ENCODE measurements at regions not wholly inside any gene's neighbourhood (a gene's known extent, or its start where the extent isn't known, plus 50 kb on each side); places are given as distances from the start of the nearest gene placed in this dataset.

DNA sequence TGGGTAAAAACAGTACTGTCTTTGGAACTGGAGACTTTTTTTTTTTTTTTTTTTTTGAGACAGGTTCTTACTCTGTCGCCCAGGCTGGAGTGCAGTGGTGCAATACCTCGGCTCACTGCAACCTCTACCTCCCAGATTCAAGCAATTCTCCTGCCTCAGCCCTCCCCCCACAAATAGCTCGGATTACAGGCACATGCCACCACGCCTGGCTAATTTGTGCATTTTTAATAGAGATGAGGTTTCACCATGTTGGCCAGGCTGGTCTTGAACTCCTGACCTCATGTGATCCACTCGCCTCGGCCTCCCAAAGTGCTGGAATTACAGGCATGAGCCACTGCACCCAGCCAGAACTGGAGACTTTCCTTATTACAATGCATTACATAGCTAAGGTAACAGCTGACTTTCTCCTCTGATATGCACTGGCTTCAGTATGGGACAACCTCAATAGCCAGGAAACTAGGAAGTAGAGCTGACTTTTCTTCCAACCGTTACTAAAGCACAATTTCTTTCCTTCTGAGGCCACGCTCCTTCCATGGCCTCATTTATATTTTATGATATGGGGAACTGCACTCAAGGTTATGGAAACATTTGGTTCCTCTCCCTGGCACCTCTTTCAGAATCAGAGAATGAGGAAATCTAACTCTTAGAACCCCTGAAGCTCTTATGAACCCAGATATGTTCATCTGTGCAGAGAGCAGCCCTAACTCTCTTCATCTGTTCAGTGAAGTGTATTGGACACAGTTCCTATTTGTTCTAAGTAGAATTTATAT, 53.5 kb upstream of the FAM9B start:
- no peak for FAIRE-seq

DNA sequence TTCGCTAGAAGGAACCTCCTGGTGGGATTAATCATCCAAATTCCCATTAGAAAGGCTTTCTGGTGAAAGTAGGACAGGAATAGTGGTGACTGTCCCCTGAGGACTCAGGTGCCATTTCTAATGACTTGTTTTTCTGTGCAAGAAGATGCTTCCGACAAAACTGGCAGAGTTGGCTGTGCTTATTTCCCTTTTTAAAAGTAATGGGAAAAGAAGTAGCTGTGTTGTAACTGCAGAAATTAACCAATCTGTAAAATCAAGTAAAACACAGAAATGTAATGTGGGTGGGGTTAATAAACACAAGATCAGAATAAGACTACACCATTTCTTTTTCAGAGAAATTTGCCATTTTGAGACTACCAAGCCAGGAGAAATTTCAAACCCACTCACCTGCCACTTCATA, 55.0 kb upstream of the FAM9B start:
- DNase-seq (ENCODE audit: low spot score in 2 of 2): no peak
- no peak for FAIRE-seq

More for the DNA sequence above, 53.5 kb upstream of the FAM9B start:
- DNase-seq (ENCODE audit: low spot score in 2 of 2): no peak

DNA sequence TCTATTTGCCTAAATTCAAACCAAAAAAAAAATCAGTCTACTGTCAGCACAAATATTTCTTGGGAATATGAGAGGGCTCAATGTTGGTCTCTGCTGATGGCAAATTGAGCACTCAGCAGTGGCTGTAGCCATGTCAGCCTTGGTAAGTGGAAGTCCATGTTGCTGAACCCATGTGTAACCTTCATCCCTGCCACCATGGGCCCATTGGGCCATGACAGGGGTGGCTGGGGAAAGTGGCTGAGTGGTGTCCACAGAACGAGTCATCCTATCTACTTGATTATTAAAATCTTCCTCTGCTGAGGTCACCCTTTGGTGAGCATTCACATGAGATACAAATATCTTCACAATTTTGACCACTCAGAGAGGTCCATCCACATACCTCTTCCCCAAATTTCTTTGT, 56.8 kb upstream of the FAM9B start:
- DNase-seq (ENCODE audit: low spot score in 2 of 2): no peak
- no peak for FAIRE-seq

DNA sequence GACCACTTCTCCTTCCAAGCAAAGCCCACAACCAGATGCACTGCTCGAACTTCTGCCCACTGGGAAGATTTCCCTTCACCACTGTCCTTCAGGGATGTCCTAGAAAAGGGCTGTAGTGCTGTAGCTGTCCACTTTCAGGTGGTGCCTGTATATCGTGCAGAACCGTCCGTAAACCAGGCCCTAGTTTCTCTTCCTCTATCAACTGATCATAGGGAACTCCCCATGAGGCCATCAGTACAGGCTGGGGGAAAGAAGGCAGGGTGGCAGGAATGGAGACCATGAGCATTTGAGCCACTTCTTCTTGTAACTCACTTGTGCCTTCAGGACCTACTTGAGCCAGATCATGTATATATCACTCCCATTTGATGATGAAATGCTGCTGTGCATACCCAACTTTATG, 57.3 kb upstream of the FAM9B start:
- DNase-seq (ENCODE audit: low spot score in 2 of 2) (no peak), FAIRE-seq (no peak)

DNA sequence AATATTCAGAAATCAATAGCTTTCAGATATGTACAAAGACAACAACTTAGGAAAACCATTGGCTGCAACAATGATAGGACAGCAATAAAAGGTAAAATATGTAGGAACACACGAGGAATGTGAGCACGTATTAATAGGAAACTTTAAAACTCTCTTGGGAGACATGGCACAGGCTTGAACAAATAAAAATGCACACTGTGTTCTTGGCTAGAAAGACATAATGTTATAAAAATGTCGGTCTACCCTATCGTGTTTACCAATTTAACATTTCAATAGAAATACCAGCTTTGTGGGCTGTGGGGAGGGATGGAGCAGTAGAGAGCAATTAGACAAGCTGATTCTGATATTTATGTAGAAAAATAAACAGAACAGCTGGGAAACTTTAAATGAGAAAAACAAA, 69.0 kb upstream of the FAM9B start:
- FAIRE-seq (no peak), DNase-seq (ENCODE audit: low spot score in 2 of 2) (no peak)

DNA sequence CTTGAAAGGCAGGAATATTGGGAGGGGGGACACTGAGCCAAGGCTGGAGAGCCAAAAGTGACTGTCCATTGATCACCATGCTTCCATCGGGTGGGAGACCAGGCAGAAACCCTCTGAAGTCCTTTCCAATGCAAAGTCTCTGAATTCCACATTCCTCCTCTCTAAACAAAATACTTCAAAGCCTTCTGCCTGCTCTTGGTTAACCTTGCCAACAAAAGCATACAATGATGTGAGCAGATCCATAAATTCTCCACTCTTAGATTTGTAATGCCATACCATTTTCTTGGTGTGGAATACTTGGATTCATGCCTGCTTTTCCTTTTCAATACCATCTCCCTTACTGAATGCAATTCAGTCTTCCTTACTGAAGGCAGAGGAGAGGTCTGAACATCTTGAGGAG, 74.1 kb upstream of the FAM9B start:
- FAIRE-seq: no peak
- DNase-seq (ENCODE audit: low spot score in 2 of 2): no peak

DNA sequence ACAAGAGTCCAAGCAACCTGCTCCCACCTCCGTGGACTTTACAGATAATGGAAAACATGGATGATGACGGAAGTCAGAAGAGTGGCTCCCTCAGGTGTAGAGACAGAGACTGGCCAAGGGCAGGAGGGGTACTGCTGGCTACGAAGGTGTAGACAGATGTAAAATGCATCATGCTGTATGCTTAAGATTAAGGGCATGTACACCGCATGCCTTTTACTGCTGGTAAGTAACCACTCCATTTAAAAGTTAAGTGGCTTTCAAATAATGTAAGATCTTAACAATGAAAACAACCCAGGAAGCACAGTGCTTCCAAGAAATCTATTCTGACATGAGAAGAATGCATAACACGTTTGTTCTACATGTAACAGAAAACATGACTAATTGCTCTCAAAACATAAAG, 76.9 kb upstream of the FAM9B start:
- FAIRE-seq (no peak), DNase-seq (ENCODE audit: low spot score in 2 of 2) (no peak)

DNA sequence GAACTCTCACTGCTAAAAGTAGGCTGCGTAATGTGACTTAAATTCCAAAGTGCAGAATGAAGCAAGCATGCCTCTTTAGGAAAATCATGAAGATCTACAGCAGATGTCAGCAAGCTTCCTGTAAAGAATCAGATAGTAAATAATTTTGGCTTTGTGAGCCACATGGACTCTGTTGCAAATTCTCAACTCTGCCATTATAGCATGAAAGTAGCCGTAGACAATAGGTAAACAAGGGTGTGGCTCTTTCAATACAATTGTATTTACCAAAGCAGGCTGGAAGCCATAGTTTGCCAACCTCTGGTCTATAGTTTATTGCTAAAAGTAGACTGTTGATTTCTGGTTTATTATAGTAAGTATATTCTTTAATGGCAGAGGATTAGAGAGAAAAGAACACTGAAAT, 80.3 kb upstream of the FAM9B start:
- FAIRE-seq (no peak), DNase-seq (ENCODE audit: low spot score in 2 of 2) (no peak)

DNA sequence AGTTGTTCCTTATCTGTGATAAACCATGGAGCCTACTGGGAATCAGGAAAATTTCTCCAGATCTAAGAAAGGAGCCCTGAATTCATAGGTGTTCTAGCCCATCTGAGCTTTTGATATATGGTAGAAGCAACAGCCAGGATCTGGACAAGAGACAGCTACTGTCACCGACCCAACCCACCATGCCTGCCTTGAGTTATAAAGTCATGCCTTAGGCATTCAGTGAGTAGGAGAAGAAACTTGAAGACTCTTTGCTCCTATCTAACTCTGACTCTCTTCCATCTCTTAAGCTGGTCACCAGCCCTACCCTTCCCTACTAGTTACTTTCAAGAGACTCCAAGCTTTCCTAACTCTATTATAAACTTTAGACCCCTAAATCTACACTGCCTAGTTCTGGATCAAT, 83.9 kb upstream of the FAM9B start:
- FAIRE-seq (no peak), DNase-seq (ENCODE audit: low spot score in 2 of 2) (no peak)

DNA sequence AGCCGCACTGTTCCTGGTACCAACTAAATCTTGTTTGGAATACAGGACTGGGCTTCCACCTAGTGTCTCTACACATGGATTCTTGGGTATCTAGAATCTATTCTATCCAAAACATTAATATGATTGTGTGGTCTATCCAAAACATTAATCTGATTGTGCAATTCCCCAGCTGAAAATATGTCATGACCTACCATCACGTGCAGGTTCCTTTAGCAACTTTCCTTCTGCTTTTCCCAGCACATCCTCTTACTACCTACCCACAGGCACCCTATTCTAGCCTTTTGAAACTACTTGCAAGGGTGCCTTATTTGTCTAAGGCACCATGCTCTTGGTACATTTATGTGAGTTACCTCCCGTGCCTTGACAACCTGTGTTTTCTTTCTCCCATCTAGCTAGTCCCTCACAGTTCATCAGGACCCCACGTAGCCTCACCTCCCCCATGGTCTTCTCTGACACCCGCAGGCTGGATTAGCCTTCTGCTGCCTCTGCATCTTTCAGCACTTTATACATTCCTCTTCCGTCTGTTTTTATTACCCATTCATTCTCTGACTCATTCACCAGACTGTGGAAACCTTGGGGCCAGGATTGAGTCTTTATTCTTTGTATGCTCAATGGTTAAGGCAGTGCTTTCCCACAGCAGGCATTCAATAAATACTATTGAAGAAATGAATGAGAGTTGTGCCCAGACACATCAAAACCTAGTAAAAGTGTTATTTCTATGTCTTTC, 88.8 kb upstream of the FAM9B start:
- DNase-seq (ENCODE audit: low spot score in 2 of 2) (no peak), FAIRE-seq (no peak)

DNA sequence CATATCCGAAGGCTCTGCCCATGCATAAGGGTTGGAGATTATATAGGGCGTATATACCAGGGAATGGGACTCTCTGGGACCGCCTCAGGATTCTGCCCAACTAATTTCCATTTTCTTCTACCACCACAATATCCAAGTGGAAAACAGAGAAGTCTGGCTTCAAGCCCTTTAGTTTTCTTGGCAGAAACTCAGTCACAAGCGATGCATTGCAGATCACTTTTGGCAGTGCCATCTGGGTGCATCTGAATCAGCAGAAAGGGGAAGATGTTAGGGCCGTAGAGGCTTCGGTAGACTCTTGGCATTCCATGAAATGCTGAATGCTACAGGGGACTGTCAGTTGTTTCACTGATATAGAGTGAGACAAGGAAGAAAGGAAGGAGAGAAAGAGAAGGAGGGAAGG, 94.1 kb upstream of the FAM9B start:
- no peak for DNase-seq (ENCODE audit: low spot score in 2 of 2)

DNA sequence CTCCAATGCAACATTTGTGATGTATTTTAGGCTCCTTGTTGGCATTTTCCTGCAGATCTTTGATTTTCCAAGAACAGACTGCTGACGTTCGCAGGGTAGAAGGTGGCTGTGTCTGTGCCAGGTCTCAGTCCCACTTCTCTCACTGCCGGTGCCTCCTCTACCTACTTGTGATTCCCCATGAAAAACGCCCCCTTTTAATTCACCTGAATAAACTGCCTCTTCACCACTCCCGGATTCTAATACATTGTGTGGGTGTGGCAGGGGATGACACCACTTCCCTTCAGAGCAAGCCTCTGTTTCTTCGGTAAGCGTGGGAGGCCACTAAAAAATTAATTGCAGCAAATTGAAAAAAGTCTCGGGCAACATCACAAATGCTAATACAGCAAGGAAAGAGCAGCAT, 96.1 kb upstream of the FAM9B start:
- DNase-seq (ENCODE audit: low spot score in 2 of 2) (no peak), FAIRE-seq (no peak)

More for the DNA sequence above, 94.1 kb upstream of the FAM9B start:
- FAIRE-seq: no peak

DNA sequence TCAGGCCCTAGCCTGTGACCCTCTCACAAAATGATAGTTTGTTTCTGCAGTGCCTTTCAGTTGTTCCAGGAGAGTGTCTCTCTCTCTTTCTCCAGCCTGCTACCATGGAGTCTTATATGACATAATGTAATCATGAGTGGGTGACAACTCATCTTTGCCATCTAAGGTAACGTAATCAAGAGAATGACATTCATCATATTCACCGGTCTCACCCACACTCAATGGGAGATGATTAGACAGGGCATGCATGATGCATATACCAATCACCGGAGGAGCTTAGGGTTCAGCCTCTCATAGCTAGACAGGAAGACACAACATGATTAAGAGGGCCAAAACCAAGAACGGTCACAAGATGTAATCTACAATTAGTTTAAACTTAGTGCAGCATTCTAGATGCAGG, 97.1 kb upstream of the FAM9B start:
- DNase-seq (ENCODE audit: low spot score in 2 of 2): no peak
- no peak for FAIRE-seq

DNA sequence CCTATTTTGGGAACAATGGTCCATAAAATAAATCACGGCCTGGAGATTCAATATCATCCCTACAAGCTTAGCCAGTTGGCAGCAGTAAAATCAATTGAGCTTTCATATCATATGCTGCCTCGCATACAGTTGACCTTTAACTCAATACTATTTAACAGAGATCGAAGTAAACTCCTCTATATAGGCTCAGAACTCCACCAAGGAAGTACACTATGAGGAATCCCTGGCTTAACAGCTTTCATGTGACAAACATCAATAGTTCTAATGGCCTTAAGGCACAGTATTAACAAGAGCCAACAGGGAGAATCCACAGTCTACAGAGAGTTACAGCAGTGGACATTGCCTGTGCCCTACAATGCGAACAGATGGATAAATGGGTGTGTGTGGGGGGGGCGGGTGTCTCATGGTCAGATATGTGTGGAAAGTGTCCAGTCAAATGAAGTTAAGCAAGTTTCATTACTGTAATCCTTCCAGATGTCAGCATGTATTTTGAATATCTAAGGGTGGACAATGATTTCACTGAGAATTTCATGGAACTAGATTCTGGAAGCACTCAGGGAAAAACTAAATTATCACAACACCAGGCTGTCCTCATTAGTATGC, 98.2 kb upstream of the FAM9B start:
- DNase-seq (ENCODE audit: low spot score in 2 of 2) (no peak), FAIRE-seq (no peak)

DNA sequence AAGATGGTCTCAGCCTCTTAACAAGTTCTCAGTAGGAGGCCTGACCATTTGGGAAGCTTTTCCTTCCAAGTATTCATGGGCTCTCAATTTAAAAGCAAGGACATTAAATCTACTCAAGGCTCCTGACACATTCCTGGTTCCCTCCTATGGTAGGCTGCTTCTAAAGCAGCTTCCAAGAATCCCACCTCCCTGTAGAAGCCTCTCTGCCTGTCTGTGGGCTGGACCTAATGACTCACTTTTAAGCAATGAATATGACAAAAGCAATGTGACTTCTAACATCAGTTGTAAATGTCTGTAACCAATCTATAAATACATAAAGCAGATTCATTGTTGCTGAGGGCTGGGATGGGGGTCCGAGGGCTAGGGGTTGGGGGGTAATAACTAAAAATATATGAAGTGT, 99.5 kb upstream of the FAM9B start:
- FAIRE-seq (no peak), DNase-seq (ENCODE audit: low spot score in 2 of 2) (no peak)

DNA sequence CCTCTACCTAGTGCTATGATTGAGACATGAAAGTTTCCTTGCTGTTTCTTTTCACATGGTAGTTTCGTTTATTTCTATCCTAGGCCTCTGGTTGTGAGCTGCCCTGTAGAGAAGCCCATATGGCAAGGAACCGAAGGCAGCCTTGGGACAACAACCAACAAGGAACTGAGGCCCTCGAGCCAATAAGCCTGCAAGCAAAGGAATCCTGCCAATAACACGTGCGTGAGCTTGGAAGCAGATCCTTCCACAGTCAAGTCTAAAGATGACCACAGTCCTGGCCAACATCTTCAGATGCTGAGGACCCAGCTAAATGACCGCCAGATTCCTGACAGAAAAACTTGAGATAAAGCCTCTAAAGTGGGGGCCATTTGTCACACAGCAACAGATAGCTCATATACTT, 100.4 kb upstream of the FAM9B start:
- DNase-seq (ENCODE audit: low spot score in 2 of 2) (no peak), FAIRE-seq (no peak)

DNA sequence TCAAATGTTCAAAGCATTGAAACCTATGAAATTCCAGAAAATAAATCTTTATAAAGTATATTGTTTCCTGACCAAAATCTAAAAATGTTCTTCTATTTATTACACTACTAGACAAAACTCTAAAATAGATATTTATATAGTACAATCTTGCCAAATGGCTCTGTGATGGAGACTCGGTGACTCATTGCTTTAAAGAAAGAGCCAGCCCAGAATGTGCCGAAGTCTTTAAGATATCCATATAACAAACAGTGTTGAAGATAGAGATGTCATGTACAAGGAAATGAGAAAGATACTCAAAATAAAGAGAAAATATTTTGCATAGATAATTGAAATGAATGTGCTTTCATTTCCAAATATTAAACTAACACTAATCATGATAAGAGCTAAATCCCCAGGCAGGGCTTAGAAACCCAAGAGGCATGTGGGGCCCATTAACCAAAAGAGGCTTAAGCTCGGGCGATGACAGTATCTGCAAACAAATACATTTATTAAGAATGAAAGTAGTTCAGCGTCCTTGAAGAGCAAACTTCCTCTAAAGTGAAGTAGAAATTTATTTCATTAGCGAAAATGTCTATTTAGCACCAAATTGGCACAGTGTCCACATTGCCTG, 102.1 kb upstream of the FAM9B start:
- DNase-seq (ENCODE audit: low spot score in 2 of 2) (no peak), FAIRE-seq (no peak)

DNA sequence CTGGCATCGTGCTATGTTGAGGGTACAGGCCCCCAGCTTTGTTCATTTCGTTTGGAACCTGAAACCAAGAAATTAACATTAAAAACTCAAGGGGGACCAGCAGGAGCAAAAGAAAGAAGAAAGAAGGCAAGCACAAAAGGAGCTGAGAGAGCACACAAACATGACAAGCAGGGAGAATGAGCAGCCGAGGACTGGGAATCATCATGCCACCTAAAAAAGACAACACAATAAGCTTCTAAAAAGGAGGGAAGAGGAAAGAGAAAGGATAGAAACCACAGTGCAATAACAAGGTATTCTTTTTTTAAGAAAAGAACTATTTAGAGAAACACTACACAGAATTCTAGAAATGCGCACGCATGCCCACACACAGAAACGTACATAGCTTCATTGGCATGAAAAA, 103.2 kb upstream of the FAM9B start:
- FAIRE-seq (no peak), DNase-seq (ENCODE audit: low spot score in 2 of 2) (no peak)

DNA sequence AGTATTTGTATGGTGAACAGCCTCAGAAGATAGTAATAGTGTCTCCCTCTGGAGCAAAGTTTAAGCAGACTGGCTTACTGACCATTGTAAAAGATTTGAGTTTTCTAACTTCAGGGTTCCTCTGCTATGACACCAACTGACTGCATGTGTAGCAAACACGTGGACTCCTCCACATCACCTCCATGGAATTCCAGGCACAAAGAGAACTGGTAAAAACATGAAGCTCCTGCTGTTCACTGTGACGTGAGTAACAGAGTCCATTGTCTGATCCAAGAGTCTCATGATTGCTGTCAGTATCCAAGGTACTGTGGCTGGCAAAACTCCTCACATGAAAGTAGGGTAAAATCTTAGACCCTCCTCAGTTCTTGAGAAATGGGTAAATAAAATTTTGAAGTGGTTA, 107.6 kb upstream of the FAM9B start:
- no peak for FAIRE-seq
- DNase-seq (ENCODE audit: low spot score in 2 of 2): no peak

DNA sequence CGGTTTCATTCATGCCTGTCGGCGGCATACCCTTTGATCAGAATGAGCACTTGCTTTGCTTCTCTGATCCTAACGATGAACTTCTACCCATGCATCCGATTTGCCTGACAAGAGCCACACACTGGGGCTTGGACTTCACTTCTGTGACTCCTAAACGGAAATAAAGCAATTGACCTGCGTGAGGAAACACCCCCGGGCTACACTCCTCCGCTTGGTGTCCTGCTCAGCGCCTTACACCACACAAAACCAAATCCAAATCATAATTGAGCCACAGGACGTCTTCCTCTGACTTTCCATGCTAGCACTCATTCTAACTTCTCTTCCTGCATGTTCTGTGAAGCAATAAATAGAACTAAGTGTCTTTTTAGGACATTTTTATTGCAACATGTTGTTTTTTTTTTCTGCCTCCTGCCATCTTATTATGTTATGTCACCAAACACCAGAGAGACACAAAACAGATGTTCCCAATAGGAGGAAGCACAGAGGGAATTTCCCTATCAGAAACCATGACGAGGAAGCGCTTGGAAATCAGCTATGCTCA, 110.8 kb upstream of the FAM9B start:
- DNase-seq (ENCODE audit: low spot score in 2 of 2) (no peak), FAIRE-seq (no peak)

DNA sequence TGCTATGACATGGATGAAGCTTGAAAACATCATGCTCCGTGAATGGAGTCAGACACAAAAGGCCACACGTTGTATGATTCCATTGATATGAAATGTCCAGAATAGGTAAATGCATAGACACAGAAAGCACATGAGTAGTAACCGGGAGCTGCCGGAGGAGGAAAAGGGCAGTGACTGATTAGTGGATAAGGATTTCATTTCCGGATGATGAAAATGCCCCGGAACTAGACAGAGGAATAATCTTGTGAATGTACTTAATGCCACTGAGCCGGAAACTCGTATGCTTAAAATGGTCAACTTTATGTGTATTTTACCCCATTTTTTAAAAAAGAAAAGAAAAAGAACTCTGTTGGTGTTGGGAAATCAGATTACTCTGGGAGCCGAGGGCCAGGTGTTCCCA, 112.7 kb upstream of the FAM9B start:
- no peak for FAIRE-seq

More for the DNA sequence above, 112.7 kb upstream of the FAM9B start:
- DNase-seq (ENCODE audit: low spot score in 2 of 2): no peak
